SK-N-SH treated with all-trans-retinoic acid at 6 μM for 48 hours (cell line): ENCODE measurements at regions not wholly inside any gene's neighbourhood (a gene's known extent, or its start where the extent isn't known, plus 50 kb on each side); places are given as distances from the start of the nearest gene placed in this dataset.

ENCODE experiments used
- CREB5 ChIP-seq: fragments of 250-450 bp; sonication (Bioruptor Pico); IDR thresholded peaks from 2 replicates; pipeline ENCODE4 v1.5.1; 2020; ENCODE audit warnings: low read depth, mild to moderate bottlenecking, moderate library complexity
- CSDC2 ChIP-seq: fragments of 250-450 bp; sonication (Bioruptor Pico); IDR thresholded peaks from 2 replicates; pipeline ENCODE4 v1.5.0; 2020; ENCODE audit warnings: mild to moderate bottlenecking, moderate library complexity
- PATZ1 ChIP-seq: fragments of 250-450 bp; sonication (Bioruptor Pico); IDR thresholded peaks from 2 replicates; pipeline ENCODE4 v1.8.0; 2020; ENCODE audit warnings: mild to moderate bottlenecking, moderate library complexity, borderline replicate concordance
- TOX ChIP-seq: fragments of 250-450 bp; sonication (Bioruptor Pico); IDR thresholded peaks from 2 replicates; pipeline ENCODE4 v1.8.0; 2021; ENCODE audit warnings: mild to moderate bottlenecking, moderate library complexity, borderline replicate concordance
- TSHZ2 ChIP-seq: fragments of 250-450 bp; sonication (Bioruptor Pico); IDR thresholded peaks from 2 replicates; pipeline ENCODE4 v1.5.0; 2020; ENCODE audit warnings: mild to moderate bottlenecking, moderate library complexity
- ZC3H10 ChIP-seq: fragments of 250-450 bp; sonication (Bioruptor Pico); IDR thresholded peaks from 2 replicates; pipeline ENCODE4 v1.5.1; 2021; ENCODE audit warnings: mild to moderate bottlenecking, moderate library complexity
- ZFP30 ChIP-seq: fragments of 450-650 bp; formaldehyde crosslinking; IDR thresholded peaks from 2 replicates; pipeline ENCODE4 v1.5.0; 2022; ENCODE audit warnings: mild to moderate bottlenecking, moderate library complexity
- ZNF70 ChIP-seq: fragments of 450-650 bp; formaldehyde crosslinking; IDR thresholded peaks from 2 replicates; pipeline ENCODE4 v1.5.0; 2020; ENCODE audit warnings: mild to moderate bottlenecking, moderate library complexity
- ZNF8 ChIP-seq: fragments of 450-650 bp; formaldehyde crosslinking; IDR thresholded peaks from 2 replicates; pipeline ENCODE4 v1.5.0; 2020; ENCODE audit warnings: mild to moderate bottlenecking, moderate library complexity
- TF ChIP-seq, protein P1 (sequence below): fragments of 250-450 bp; sonication (Bioruptor Pico); IDR thresholded peaks from 2 replicates; pipeline ENCODE4 v1.5.1; 2021; ENCODE audit warnings: mild to moderate bottlenecking, moderate library complexity

DNA sequence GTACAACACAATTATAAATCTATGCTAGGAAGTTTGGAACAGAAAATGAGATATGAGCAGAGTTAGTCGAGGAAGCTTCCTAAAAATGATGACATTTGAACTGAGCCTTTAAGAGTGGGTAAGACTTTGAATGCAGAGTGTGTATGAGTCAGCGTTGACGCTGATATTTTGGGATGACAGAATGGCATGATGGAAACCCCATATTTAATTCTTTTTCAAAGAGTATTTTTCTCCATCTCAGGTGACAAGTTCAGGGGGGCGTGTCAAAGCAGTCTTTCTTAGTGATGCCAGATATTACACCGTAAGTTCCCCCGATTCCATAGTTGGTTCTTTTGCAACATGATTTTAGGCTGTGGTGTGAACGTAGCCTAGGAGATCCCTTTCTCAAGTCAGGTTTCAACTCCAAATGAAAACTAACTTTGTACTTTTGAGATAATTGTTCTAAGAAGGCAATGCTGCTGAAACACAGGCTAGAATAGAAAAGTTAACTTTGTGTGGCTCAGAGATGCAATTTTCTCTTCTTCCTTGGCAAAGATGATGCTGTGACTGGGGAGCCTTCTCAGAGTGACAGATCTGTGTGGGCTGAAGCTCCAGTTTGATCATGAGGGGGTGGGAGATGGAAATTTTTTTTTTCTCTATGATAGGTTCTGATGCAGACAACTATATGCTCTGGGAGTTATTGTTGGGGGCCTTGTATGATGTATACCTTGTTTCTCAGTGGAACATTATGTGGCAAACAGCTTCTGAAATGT lies 59.2 kb downstream of the GLUD2 start:
- TF ChIP-seq ZNF70 (no peak), PATZ1 (CRISPR knock-in tag) (no peak), ZNF8 (CRISPR knock-in tag) (no peak), ZC3H10 (no peak), CREB5 (no peak), CSDC2 (CRISPR knock-in tag) (no peak), TSHZ2 (CRISPR knock-in tag) (no peak), TOX (CRISPR knock-in tag) (no peak), ZFP30 (CRISPR knock-in tag) (no peak)
- TF ChIP-seq, protein P1, sequence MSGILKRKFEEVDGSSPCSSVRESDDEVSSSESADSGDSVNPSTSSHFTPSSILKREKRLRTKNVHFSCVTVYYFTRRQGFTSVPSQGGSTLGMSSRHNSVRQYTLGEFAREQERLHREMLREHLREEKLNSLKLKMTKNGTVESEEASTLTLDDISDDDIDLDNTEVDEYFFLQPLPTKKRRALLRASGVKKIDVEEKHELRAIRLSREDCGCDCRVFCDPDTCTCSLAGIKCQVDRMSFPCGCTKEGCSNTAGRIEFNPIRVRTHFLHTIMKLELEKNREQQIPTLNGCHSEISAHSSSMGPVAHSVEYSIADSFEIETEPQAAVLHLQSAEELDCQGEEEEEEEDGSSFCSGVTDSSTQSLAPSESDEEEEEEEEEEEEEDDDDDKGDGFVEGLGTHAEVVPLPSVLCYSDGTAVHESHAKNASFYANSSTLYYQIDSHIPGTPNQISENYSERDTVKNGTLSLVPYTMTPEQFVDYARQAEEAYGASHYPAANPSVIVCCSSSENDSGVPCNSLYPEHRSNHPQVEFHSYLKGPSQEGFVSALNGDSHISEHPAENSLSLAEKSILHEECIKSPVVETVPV (CRISPR knock-in tag) = no peak
